Body of pancreas (tissue), 4 donors: ENCODE measurements at regions not wholly inside any gene's neighbourhood (a gene's known extent, or its start where the extent isn't known, plus 50 kb on each side); places are given as distances from the start of the nearest gene placed in this dataset.

Source experiments
- ATAC-seq: fragments of 150-250 bp; one replicate; pipeline ENCODE4 v1.9.1; 2016
- DNase-seq, 4 donors: peaks; one replicate each; pipeline ENCODE4 v3.0.0-alpha.2; 2019
- H3K27ac ChIP-seq, 4 donors: fragments of 200-600 bp; sonication (generic); 1 replicate in 3 of 4; 2 replicates in 1 of 4; pipeline versions ENCODE4 v1.5.1 to v1.6.1; 2016 to 2019; ENCODE audit warnings: mild to moderate bottlenecking in 1 of 4, mixed read lengths in 1 of 4, moderate library complexity in 1 of 4
- H3K27me3 ChIP-seq, 2 donors: fragments of 200-600 bp; sonication (generic); one replicate each; pipeline ENCODE4 v1.6.0; 2016; ENCODE audit warnings: mild to moderate bottlenecking in 1 of 2
- H3K36me3 ChIP-seq, 2 donors: fragments of 200-600 bp; sonication (generic); replicated peaks in 1 of 2; 2 replicates each; pipeline ENCODE4 v1.5.1; 2016; ENCODE audit warnings: low read depth in 2 of 2; ENCODE audit not compliant: insufficient read depth in 1 of 2
- H3K4me1 ChIP-seq: fragments of 200-600 bp; sonication (generic); one replicate; pipeline ENCODE4 v1.6.0; 2016
- H3K4me3 ChIP-seq, 2 donors: fragments of 200-600 bp; sonication (generic); 1 replicate in 1 of 2; 2 replicates in 1 of 2; pipeline ENCODE4 v1.5.1; 2016 to 2019
- H3K9me3 ChIP-seq, 3 donors: fragments of 200-600 bp; sonication (generic); 1 replicate in 2 of 3; 2 replicates in 1 of 3; pipeline ENCODE4 v1.5.1; 2016
- POLR2A ChIP-seq, 3 donors: fragments of 450-650 bp; IDR thresholded peaks; one replicate each; pipeline ENCODE4 v1.6.1; 2016; ENCODE audit warnings: antibody characterized with exemption in 3 of 3, mild to moderate bottlenecking in 2 of 3
- WGBS, 2 donors: methylation state at CpG; one replicate each; pipeline ENCODE4 v1.1.5; 2017; 5-methylcytosine and 5-hydroxymethylcytosine counted together
- intact Hi-C: fragments of 100-400 bp; cut with DNase I; formaldehyde crosslinking; loops from one replicate; pipeline ENCODE4 v1.15.1; 2023
- TF ChIP-seq, protein P1 (sequence below), 7 experiments: fragments of 450-650 bp in 4 of 7; fragments of 200-600 bp in 3 of 7; sonication (generic) in 3 of 7; IDR thresholded peaks; one replicate each; pipeline ENCODE4 v1.5.1; 2016 to 2019; ENCODE audit warnings: antibody characterized with exemption in 7 of 7

DNA sequence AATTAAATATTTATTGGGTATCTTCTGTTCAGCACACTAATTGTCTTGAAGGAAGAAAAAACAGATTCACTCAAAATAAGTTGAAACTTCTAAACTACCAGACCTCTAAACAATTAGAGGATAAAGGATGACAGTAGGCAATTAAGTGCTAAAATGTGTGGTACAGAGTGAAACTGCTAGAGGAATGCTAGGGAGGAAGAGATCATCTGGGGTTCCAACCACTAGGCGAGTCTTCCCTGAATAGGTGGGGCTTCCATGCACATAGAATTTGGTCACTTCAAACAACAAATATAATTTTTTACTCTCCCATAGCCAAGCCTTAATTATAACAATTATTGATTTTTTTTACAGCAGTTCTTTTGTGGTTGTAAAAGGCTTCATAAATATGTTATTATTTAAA, 559.0 kb upstream of the ZEB2 start:
- Histone ChIP-seq H3K27ac (no peak overlapping the region), H3K36me3 (no peaks in the 10 kb centered on the region), H3K9me3 (no peaks in the 10 kb centered on the region), H3K4me1 (no peaks in the 10 kb centered on the region), H3K27me3 (no peaks in the 10 kb centered on the region), H3K4me3 (no peak overlapping the region)
- DNase-seq (no peak), ATAC-seq (no peak)
- 82 to 89% methylated on average over 1 of the region's 1 CpG for WGBS, 2 donors
- intact Hi-C loops, result no loop called here
- TF ChIP-seq POLR2A (IDR thresholded peaks at IDR 0.05), result no peak
- TF ChIP-seq, protein P1, sequence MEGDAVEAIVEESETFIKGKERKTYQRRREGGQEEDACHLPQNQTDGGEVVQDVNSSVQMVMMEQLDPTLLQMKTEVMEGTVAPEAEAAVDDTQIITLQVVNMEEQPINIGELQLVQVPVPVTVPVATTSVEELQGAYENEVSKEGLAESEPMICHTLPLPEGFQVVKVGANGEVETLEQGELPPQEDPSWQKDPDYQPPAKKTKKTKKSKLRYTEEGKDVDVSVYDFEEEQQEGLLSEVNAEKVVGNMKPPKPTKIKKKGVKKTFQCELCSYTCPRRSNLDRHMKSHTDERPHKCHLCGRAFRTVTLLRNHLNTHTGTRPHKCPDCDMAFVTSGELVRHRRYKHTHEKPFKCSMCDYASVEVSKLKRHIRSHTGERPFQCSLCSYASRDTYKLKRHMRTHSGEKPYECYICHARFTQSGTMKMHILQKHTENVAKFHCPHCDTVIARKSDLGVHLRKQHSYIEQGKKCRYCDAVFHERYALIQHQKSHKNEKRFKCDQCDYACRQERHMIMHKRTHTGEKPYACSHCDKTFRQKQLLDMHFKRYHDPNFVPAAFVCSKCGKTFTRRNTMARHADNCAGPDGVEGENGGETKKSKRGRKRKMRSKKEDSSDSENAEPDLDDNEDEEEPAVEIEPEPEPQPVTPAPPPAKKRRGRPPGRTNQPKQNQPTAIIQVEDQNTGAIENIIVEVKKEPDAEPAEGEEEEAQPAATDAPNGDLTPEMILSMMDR (IDR thresholded peaks at IDR 0.05), result no peak

DNA sequence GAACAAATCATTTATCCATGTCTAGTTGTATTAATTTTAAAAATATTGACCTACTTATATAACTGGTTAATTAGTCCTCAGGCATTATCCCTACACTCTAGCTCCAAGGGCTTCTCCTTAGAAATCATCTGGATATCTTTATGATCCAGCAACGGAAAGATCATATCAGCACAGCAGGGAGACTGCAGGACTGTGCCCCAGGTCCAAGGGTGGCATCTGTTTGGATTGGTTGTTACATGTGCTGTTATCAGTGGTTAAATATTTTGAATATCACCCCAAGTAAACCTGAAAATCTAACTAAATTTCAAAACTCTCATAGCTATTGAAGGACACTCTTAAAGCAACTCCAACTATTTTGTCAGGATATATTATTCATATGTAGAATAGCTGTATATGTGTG, 556.2 kb upstream of the ZEB2 start:
- TF ChIP-seq, protein P1 (IDR thresholded peaks at IDR 0.05), result no peak
- TF ChIP-seq POLR2A (IDR thresholded peaks at IDR 0.05), result no peak
- intact Hi-C loops, result no loop called here
- no peak overlapping the region for H3K4me3 ChIP-seq
- 21 to 26% methylated on average over 1 of the region's 1 CpG for WGBS, 2 donors
- H3K27ac ChIP-seq, result no peak overlapping the region
- ATAC-seq, result no peak
- no peaks in the 10 kb centered on the region for H3K9me3 ChIP-seq
- no peak for DNase-seq
- no peaks in the 10 kb centered on the region for H3K4me1 ChIP-seq
- H3K36me3 ChIP-seq, result no peaks in the 10 kb centered on the region
- H3K27me3 ChIP-seq, result no peaks in the 10 kb centered on the region

DNA sequence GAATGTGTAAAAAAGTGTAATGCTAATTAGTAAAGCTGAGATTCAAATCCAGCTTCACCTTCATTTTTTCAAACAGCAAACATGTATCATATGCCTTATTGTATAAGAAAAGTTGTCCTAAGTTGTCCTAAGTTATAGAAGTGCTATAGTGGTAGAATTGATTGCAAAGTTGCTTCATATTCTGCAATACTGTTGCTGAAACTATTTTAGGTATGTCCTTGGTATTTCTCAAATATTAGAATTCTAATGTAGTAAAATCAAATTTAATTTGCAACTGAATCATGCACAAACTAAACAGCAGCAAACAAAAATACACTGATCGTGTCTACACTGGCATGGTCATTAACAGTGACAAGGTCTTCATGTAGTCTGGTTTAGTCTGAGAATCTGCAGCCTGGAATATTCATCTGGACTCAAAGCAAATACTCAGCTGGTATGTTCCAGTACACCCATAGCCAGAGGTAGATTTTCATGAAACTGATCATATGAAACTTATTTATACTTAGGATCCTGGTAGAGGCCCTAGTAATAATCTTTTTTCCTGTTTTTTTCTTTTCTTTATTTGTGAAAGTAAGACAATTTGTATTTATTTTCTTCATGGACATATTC, 555.6 kb upstream of the ZEB2 start:
- Histone ChIP-seq H3K27me3 (no peaks in the 10 kb centered on the region), H3K9me3 (no peaks in the 10 kb centered on the region), H3K27ac (no peak overlapping the region), H3K4me1 (no peaks in the 10 kb centered on the region), H3K36me3 (no peaks in the 10 kb centered on the region), H3K4me3 (no peak overlapping the region)
- WGBS, 2 donors, result 66 to 90% methylated on average over 1 of the region's 1 CpG
- intact Hi-C loops, result no loop called here
- ATAC-seq, result no peak
- DNase-seq, result no peak
- no peak for TF ChIP-seq POLR2A (IDR thresholded peaks at IDR 0.05)
- TF ChIP-seq, protein P1 (IDR thresholded peaks at IDR 0.05), result no peak

DNA sequence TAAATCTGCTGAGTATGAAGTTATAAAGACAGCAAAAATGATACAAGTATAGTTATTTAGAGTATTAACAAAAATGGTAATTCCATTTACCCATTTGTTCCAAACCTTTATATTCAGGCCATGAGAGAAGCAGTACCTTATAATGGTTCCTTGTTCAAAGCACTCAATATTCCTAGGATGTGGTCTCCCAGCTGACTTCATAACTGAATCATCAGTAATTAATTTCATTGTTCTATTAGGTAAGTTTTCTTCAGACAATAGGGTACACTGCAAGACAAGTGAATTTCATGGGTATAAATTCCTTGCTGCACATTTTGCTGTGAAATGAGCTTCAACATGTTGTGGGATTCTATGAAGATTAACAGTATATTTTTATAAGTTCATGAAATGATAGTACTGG, 550.8 kb upstream of the ZEB2 start:
- Histone ChIP-seq H3K9me3 (no peaks in the 10 kb centered on the region), H3K4me1 (no peaks in the 10 kb centered on the region), H3K36me3 (no peaks in the 10 kb centered on the region), H3K4me3 (no peak overlapping the region), H3K27ac (no peak overlapping the region), H3K27me3 (no peaks in the 10 kb centered on the region)
- TF ChIP-seq, protein P1 (IDR thresholded peaks at IDR 0.05), result no peak
- TF ChIP-seq POLR2A (IDR thresholded peaks at IDR 0.05), result no peak
- DNase-seq, result no peak
- ATAC-seq, result no peak
- intact Hi-C loops, result no loop called here

DNA sequence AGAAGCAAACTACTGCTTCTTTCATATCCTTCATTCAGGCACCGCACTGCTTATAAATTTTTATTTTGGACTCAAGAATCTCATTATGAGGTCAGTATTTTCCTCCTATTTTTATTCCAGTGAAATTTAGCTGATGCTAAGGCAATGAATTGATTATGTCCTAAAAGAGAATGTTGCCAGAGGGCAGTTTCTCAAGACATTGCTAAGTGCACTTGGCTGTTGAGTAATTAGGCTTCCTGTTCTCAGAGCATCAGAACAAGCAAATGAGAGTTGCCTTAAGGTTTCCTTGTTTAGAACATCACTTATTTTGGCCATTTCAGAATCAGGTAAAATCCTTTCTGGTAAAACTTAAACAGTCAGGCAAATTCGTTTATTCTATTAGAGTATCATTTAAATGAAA, 548.6 kb upstream of the ZEB2 start:
- Histone ChIP-seq H3K4me1 (no peaks in the 10 kb centered on the region), H3K9me3 (no peaks in the 10 kb centered on the region), H3K27me3 (no peaks in the 10 kb centered on the region), H3K36me3 (no peaks in the 10 kb centered on the region), H3K4me3 (no peak overlapping the region), H3K27ac (no peak overlapping the region)
- WGBS, 2 donors, result 68 to 71% methylated on average over 2 of the region's 2 CpGs
- DNase-seq (no peak), ATAC-seq (no peak)
- no peak for TF ChIP-seq POLR2A (IDR thresholded peaks at IDR 0.05)
- TF ChIP-seq, protein P1 (IDR thresholded peaks at IDR 0.05), result no peak
- intact Hi-C loops, result no loop called here
